RWPE1 (cell line): ENCODE measurements at regions not wholly inside any gene's neighbourhood (a gene's known extent, or its start where the extent isn't known, plus 50 kb on each side); places are given as distances from the start of the nearest gene placed in this dataset.

Source experiments
- CTCF ChIA-PET: fragments of 350-600 bp; sonication (Branson Sonifier 250); formaldehyde crosslinking; extraction: SDS; loops from one replicate; lab custom pipeline; 2021; lab: Yijun Ruan, JAX
- POLR2A ChIA-PET: fragments of 400-600 bp; formaldehyde crosslinking; extraction: SDS; loops from one replicate; lab custom pipeline; 2020; ENCODE audit warnings: antibody characterized with exemption; ENCODE audit not compliant: low non-redundant PET; lab: Yijun Ruan, JAX
- DNase-seq: peaks from one replicate; pipeline ENCODE4 v3.0.0; 2012; ENCODE audit warnings: low spot score
- H3K27ac ChIP-seq: fragments of 450-650 bp; 2 replicates; pipeline ENCODE4 v1.5.1; 2017
- CTCF ChIP-seq: fragments of 450-650 bp; conservative IDR thresholded peaks from 2 replicates; pipeline ENCODE4 v1.5.1; 2017; ENCODE audit warnings: low read depth, mild to moderate bottlenecking

DNA sequence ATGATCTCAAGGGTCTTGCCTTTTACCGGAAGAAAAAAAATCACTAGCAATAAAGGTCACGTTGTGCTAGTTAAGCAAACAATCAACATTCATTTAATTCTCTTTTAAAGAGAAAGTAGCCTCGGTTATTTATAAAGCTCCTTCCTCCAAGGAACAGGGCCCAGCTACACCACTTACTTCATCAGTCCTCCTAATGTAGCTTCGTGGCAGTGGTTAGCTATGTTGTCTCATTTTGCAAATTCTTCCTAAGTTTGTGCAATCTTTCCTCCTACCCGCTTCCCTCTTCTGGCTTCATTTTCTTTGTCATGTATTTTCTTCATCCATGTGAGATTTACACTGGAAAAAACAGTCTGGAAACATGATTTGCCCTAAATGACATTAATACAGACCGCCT, 554.2 kb downstream of the NUF2 start:
- no peak for TF ChIP-seq CTCF
- no peak for DNase-seq
- H3K27ac ChIP-seq, result no peak overlapping the region
- POLR2A ChIA-PET, result no interaction called here
- CTCF ChIA-PET, result no interaction called here

- CTCF ChIA-PET, result no interaction called here
These were observed 554.8 kb downstream of the NUF2 start for GRCh38 chr1:163876546-163876945.

GRCh38 chr1:163877016-163877415, 555.3 kb downstream of the NUF2 start:
- no peak for TF ChIP-seq CTCF

More at GRCh38 chr1:163876546-163876945, 554.8 kb downstream of the NUF2 start:
- DNase-seq, result no peak
- no peak overlapping the region for H3K27ac ChIP-seq
- POLR2A ChIA-PET, result no interaction called here
- no peak for TF ChIP-seq CTCF

DNA sequence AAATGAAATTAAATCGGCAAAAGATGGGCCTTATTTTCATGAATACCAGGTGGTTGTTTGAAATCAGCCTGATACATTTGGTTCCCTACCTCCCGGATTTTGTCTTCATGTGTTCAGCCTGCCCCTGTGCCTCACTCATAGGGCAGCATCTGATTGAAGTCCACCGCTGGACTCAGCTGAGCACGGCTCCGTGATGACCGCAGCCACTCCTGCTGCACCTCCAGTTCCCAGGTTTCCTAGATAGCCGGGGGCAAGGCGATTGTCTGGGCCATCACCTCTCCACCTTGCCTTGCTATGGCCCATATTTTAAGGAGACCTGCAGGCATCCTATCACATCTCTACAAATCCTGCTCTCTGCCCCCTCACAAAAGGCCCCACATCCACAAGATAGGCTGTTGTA, 563.8 kb downstream of the NUF2 start:
- ChIA-PET CTCF (no interaction called here), POLR2A (no interaction called here)
- no peak for DNase-seq
- H3K27ac ChIP-seq, result no peak overlapping the region
- no peak for TF ChIP-seq CTCF

More at GRCh38 chr1:163877016-163877415, 555.3 kb downstream of the NUF2 start:
- H3K27ac ChIP-seq, result no peak overlapping the region
- ChIA-PET POLR2A (no interaction called here), CTCF (no interaction called here)
- DNase-seq, result no peak

GRCh38 chr1:163896001-163896400, 574.2 kb downstream of the NUF2 start:
- H3K27ac ChIP-seq, result no peak overlapping the region
- no peak for TF ChIP-seq CTCF
- POLR2A ChIA-PET, result no interaction called here
- DNase-seq, result no peak
- CTCF ChIA-PET, result no interaction called here

DNA sequence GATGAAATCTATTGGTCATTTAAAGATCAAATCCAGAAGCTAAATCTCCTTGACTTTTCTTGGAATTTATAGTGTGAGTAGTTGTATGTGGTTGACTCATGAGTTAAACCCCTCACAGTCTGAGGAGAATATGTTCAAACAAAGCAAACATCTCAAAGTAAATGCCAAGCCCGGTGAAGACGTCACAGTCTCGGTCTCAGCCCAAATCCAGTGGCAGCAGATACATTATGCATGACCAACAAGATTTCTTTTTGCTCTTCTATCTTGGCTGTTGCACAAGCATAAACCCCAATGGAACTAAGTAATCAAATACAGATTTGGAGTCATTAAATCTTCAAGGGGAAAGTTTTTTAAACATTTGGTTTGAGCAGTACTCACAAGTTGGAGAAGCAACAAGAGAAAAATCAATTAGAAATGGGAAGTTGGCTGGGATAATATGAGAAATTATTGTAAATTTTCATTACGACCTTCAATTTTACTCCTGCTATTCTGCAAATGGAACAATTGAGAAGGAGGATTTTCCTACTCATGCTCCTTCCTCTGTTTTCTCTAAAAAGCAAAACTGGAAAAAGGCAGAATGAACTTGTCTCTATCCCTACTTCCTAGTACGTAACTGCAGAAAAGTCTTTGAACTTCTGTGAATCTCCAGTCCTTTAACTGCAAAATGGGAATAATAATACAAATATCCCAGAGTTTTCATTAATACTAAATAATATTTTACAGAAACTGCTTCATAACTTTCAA, 575.8 kb downstream of the NUF2 start:
- H3K27ac ChIP-seq, result no peak overlapping the region
- ChIA-PET POLR2A (no interaction called here), CTCF (interaction anchor here (0.7 kb wide), 1 partner anchor 16 kb away, joined by 3 read pairs; no protein-coding TSS in a partner anchor)
- no peak for DNase-seq
- TF ChIP-seq CTCF, result no peak
